Esophagus (tissue), 2 donors: ENCODE measurements at regions not wholly inside any gene's neighbourhood (a gene's known extent, or its start where the extent isn't known, plus 50 kb on each side); places are given as distances from the start of the nearest gene placed in this dataset.
"Not testable (repeated sequence)": the region's sequence is repeated elsewhere in the genome, so short reads cannot be mapped to it uniquely, and the experiment has no call there.

ENCODE experiments used
- H3K27ac ChIP-seq, 2 donors: one replicate each; pipeline ENCODE4 v1.5.1; 2013; ENCODE audit warnings: low read depth in 2 of 2, mild to moderate bottlenecking in 2 of 2, inconsistent platforms in 1 of 2, low read length in 1 of 2, moderate library complexity in 1 of 2
- H3K27me3 ChIP-seq, 2 donors: one replicate each; pipeline ENCODE4 v1.6.1; 2013; ENCODE audit warnings: low read length in 2 of 2, control low read depth in 1 of 2, mild to moderate bottlenecking in 1 of 2; ENCODE audit not compliant: insufficient read depth in 2 of 2, control insufficient read depth in 1 of 2
- H3K36me3 ChIP-seq, 2 donors: one replicate each; pipeline ENCODE4 v1.6.1; 2013; ENCODE audit warnings: low read length in 1 of 2; ENCODE audit not compliant: control insufficient read depth in 2 of 2, insufficient read depth in 2 of 2
- H3K4me1 ChIP-seq, 2 donors: one replicate each; pipeline ENCODE4 v1.6.1; 2013; ENCODE audit warnings: low read length in 1 of 2; ENCODE audit not compliant: control insufficient read depth in 2 of 2, insufficient read depth in 2 of 2
- H3K4me3 ChIP-seq, 2 donors: one replicate each; pipeline ENCODE4 v1.5.1; 2013; ENCODE audit warnings: low read length in 2 of 2, mild to moderate bottlenecking in 2 of 2, low read depth in 1 of 2, moderate library complexity in 1 of 2
- H3K9me3 ChIP-seq, 2 donors: one replicate each; pipeline ENCODE4 v1.6.1; 2013; ENCODE audit warnings: mild to moderate bottlenecking in 2 of 2, low read depth in 1 of 2, low read length in 1 of 2, moderate library complexity in 1 of 2; ENCODE audit not compliant: control insufficient read depth in 2 of 2, insufficient read depth in 1 of 2
- WGBS, 2 donors: extraction: QIAGEN DNeasy Blood & Tissue Kit; methylation state at CpG; one replicate each; pipeline ENCODE4 v1.1.7; 2013; 5-methylcytosine and 5-hydroxymethylcytosine counted together
- donor health status: healthy with polysubstance abuse.
- donor health status: Bipolar disorder and iron deficiency.

- not testable (repeated sequence) for H3K27me3 ChIP-seq, H3K4me3 ChIP-seq, H3K4me1 ChIP-seq, H3K27ac ChIP-seq, H3K36me3 ChIP-seq, H3K9me3 ChIP-seq
- WGBS, 2 donors: 89 to 90% methylated on average over 6 of the region's 6 CpGs
Measured at GRCh38 chr5:3090305-3090704, 338.8 kb upstream of the IRX2 start.

- Histone ChIP-seq H3K27me3 (no peaks in the 10 kb centered on the region), H3K4me3 (no peak overlapping the region), H3K4me1 (no peaks in the 10 kb centered on the region), H3K36me3 (no peaks in the 10 kb centered on the region), H3K27ac (no peak overlapping the region), H3K9me3 (peaks cover 4 to 6% of the 10 kb centered on the region in 2 donors)
- 84 to 85% methylated on average over 9 of the region's 9 CpGs for WGBS, 2 donors
Measured at GRCh38 chr5:3080366-3080765, 328.9 kb upstream of the IRX2 start.

GRCh38 chr5:3077684-3078083, 326.2 kb upstream of the IRX2 start:
- no peak overlapping the region for H3K27ac ChIP-seq
- H3K27me3 ChIP-seq: no peaks in the 10 kb centered on the region
- H3K36me3 ChIP-seq: no peaks in the 10 kb centered on the region
- H3K4me3 ChIP-seq: no peak overlapping the region
- H3K9me3 ChIP-seq: peaks cover 10 to 18% of the 10 kb centered on the region in 2 donors
- WGBS, 2 donors: 53 to 67% methylated on average over 10 of the region's 10 CpGs
- H3K4me1 ChIP-seq: no peaks in the 10 kb centered on the region

- Histone ChIP-seq H3K4me3 (no peak overlapping the region), H3K36me3 (no peaks in the 10 kb centered on the region), H3K4me1 (no peaks in the 10 kb centered on the region), H3K27ac (no peak overlapping the region), H3K27me3 (no peaks in the 10 kb centered on the region), H3K9me3 (peaks cover 15 to 18% of the 10 kb centered on the region in 2 donors)
- WGBS, 2 donors: 49 to 59% methylated on average over 2 of the region's 2 CpGs
Measured at GRCh38 chr5:3075309-3075708, 323.8 kb upstream of the IRX2 start.

GRCh38 chr5:3068401-3068800, 316.9 kb upstream of the IRX2 start:
- no peak overlapping the region for H3K4me3 ChIP-seq
- peaks cover 5 to 11% of the 10 kb centered on the region in 2 donors for H3K9me3 ChIP-seq
- WGBS, 2 donors: 37 to 40% methylated on average over 5 of the region's 5 CpGs
- H3K27me3 ChIP-seq: peaks cover 0 to 2% of the 10 kb centered on the region in 2 donors
- no peaks in the 10 kb centered on the region for H3K4me1 ChIP-seq
- no peak overlapping the region for H3K27ac ChIP-seq
- H3K36me3 ChIP-seq: no peaks in the 10 kb centered on the region

- no peaks in the 10 kb centered on the region for H3K36me3 ChIP-seq
- H3K27ac ChIP-seq: no peak overlapping the region
- H3K4me3 ChIP-seq: no peak overlapping the region
- peaks cover 0 to 3% of the 10 kb centered on the region in 2 donors for H3K9me3 ChIP-seq
- no peaks in the 10 kb centered on the region for H3K4me1 ChIP-seq
- 91 to 98% methylated on average over 2 of the region's 2 CpGs for WGBS, 2 donors
- no peaks in the 10 kb centered on the region for H3K27me3 ChIP-seq
Measured at GRCh38 chr5:3060283-3060682, 308.8 kb upstream of the IRX2 start.

- no peaks in the 10 kb centered on the region for H3K36me3 ChIP-seq
- no peak overlapping the region for H3K4me3 ChIP-seq
- H3K27ac ChIP-seq: no peak overlapping the region
- H3K27me3 ChIP-seq: no peaks in the 10 kb centered on the region
- peaks cover 0 to 3% of the 10 kb centered on the region in 2 donors for H3K9me3 ChIP-seq
- H3K4me1 ChIP-seq: no peaks in the 10 kb centered on the region
- 73 to 76% methylated on average over 9 of the region's 9 CpGs for WGBS, 2 donors
Measured at GRCh38 chr5:3059488-3059887, 308.0 kb upstream of the IRX2 start.

GRCh38 chr5:3058942-3059341, 307.5 kb upstream of the IRX2 start:
- 67 to 71% methylated on average over 17 of the region's 17 CpGs for WGBS, 2 donors
- Histone ChIP-seq H3K27me3 (no peaks in the 10 kb centered on the region), H3K4me3 (no peak overlapping the region), H3K9me3 (peaks cover 0 to 3% of the 10 kb centered on the region in 2 donors), H3K4me1 (no peaks in the 10 kb centered on the region), H3K36me3 (no peaks in the 10 kb centered on the region), H3K27ac (no peak overlapping the region)

GRCh38 chr5:3056866-3057265, 305.4 kb upstream of the IRX2 start:
- Histone ChIP-seq H3K27ac (no peak overlapping the region), H3K9me3 (peaks cover 2 to 3% of the 10 kb centered on the region in 2 donors), H3K36me3 (no peaks in the 10 kb centered on the region), H3K4me1 (no peaks in the 10 kb centered on the region), H3K4me3 (no peak overlapping the region), H3K27me3 (no peaks in the 10 kb centered on the region)
- 39 to 46% methylated on average over 10 of the region's 10 CpGs for WGBS, 2 donors

- Histone ChIP-seq H3K27ac (no peak overlapping the region), H3K27me3 (no peaks in the 10 kb centered on the region), H3K36me3 (no peaks in the 10 kb centered on the region), H3K9me3 (peaks cover 2 to 7% of the 10 kb centered on the region in 2 donors), H3K4me1 (peaks cover 0 to 3% of the 10 kb centered on the region in 2 donors), H3K4me3 (no peak overlapping the region)
- 89 to 91% methylated on average over 16 of the region's 16 CpGs for WGBS, 2 donors
Measured at GRCh38 chr5:3051400-3051799, 299.9 kb upstream of the IRX2 start.
